ENCODE measurements at regions not wholly inside any gene's neighbourhood (a gene's known extent, or its start where the extent isn't known, plus 50 kb on each side); places are given as distances from the start of the nearest gene placed in this dataset.

DNA sequence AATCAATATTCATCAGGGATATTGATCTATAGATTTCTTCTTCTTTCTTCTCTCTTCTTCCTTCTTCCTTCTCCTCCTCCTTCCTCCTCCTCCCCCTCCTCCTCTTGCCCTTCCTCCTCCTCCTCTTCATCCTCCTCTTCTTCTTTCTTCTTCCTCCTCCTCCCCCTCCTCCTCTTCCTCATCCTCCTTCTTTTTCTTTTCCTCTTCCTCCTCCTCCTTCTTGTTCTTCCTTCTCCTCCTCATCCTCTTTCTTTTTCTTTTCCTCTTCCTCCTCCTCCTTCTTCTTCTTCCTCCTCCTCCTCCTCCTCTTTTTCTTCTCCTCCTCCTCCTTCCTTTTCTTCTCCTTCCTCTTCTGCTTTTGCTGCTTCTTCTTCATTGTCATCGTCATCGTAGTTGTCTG lies 52.4 kb upstream of the SERINC1 start:
- DNase-seq (ENCODE audit: low read depth) (no peak), FAIRE-seq (no peak)
- Histone ChIP-seq H3K27me3 (ENCODE audit: control insufficient read depth, insufficient read depth, low read length) (no peaks in the 10 kb centered on the region), H3K4me3 (ENCODE audit: low read depth, low read length) (no peak overlapping the region), H3K36me3 (ENCODE audit: control insufficient read depth, insufficient read depth, low read length) (no peaks in the 10 kb centered on the region)
- TF ChIP-seq, protein P1, sequence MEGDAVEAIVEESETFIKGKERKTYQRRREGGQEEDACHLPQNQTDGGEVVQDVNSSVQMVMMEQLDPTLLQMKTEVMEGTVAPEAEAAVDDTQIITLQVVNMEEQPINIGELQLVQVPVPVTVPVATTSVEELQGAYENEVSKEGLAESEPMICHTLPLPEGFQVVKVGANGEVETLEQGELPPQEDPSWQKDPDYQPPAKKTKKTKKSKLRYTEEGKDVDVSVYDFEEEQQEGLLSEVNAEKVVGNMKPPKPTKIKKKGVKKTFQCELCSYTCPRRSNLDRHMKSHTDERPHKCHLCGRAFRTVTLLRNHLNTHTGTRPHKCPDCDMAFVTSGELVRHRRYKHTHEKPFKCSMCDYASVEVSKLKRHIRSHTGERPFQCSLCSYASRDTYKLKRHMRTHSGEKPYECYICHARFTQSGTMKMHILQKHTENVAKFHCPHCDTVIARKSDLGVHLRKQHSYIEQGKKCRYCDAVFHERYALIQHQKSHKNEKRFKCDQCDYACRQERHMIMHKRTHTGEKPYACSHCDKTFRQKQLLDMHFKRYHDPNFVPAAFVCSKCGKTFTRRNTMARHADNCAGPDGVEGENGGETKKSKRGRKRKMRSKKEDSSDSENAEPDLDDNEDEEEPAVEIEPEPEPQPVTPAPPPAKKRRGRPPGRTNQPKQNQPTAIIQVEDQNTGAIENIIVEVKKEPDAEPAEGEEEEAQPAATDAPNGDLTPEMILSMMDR (IDR thresholded peaks at IDR 0.05; ENCODE audit: insufficient read depth, low read length, severe bottlenecking) = no peak

- FAIRE-seq (peak; percentile 64), DNase-seq (ENCODE audit: low read depth) (peak; percentile 71)
- Histone ChIP-seq H3K36me3 (ENCODE audit: control insufficient read depth, insufficient read depth, low read length) (no peaks in the 10 kb centered on the region), H3K27me3 (ENCODE audit: control insufficient read depth, insufficient read depth, low read length) (no peaks in the 10 kb centered on the region), H3K4me3 (ENCODE audit: low read depth, low read length) (no peak overlapping the region)
- TF ChIP-seq, protein P1 (IDR thresholded peaks at IDR 0.05; ENCODE audit: insufficient read depth, low read length, severe bottlenecking) = peak; percentile 93
Measured at GRCh38 chr6:122530440-122531046, 58.9 kb upstream of the SERINC1 start.

DNA sequence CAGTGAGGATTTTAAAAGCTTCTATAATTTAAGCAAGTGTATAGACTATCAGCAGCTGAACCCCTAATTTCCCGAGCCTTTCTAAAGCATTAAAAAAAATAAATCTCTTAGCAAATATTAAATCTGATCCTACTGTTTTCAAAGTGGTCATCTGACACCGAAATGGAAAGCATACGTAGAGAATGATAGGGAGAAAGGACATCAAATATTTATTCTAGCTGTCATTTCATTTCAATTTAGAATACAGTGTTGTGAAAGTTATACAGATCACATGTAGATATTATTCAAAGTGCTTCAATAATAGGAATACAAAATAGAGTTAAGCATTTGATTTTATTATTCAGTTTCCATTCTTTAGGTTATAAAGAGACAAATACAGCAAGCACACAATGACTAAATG lies 61.9 kb upstream of the PKIB start:
- Histone ChIP-seq H3K27me3 (ENCODE audit: control insufficient read depth, insufficient read depth, low read length) (no peaks in the 10 kb centered on the region), H3K4me3 (ENCODE audit: low read depth, low read length) (no peak overlapping the region), H3K36me3 (ENCODE audit: control insufficient read depth, insufficient read depth, low read length) (no peaks in the 10 kb centered on the region)
- TF ChIP-seq, protein P1 (IDR thresholded peaks at IDR 0.05; ENCODE audit: insufficient read depth, low read length, severe bottlenecking) = no peak
- FAIRE-seq = no peak
- no peak for DNase-seq (ENCODE audit: low read depth)

DNA sequence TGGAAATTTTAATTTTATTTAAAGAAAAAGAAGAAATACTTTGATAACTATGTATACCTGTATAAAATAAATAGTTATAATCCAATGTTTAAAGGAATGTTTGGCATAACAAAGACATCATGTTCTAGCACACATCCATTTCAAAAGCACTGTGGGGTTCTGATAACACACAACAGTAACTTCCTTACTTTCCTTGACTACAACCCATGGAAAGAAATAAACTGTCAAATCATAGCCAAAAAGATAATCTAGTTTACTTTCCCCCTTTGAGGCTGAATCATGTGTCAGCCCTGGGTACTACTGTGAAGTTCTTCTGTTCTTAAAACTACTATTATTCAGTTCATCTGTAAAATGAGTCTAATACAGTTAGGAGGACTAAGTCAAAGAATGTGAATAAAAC lies 61.4 kb upstream of the PKIB start:
- H3K36me3 ChIP-seq (ENCODE audit: control insufficient read depth, insufficient read depth, low read length) = no peaks in the 10 kb centered on the region
- TF ChIP-seq, protein P1 (IDR thresholded peaks at IDR 0.05; ENCODE audit: insufficient read depth, low read length, severe bottlenecking) = no peak
- no peak overlapping the region for H3K4me3 ChIP-seq (ENCODE audit: low read depth, low read length)
- FAIRE-seq (no peak), DNase-seq (ENCODE audit: low read depth) (no peak)
- no peaks in the 10 kb centered on the region for H3K27me3 ChIP-seq (ENCODE audit: control insufficient read depth, insufficient read depth, low read length)

DNA sequence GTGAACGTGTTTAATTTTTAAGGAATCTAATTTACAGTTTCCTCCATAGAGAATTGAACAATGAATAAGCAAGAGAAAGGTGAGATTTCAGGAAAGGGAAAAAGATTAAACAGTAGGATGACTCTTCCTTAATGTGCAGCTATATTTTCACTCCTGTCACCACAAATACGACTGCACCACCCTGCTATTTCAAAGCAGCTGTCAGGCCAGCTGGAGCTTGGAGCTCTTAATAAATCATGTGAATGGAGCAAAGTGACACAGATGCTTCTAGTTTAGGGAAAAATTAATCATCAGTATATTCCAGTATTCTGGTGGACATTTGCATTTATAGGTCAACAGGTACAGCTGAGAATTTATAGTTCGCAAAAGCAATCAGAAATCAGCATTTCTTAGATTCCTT lies 56.5 kb upstream of the PKIB start:
- DNase-seq (ENCODE audit: low read depth) (no peak), FAIRE-seq (no peak)
- TF ChIP-seq, protein P1 (IDR thresholded peaks at IDR 0.05; ENCODE audit: insufficient read depth, low read length, severe bottlenecking) = no peak
- Histone ChIP-seq H3K27me3 (ENCODE audit: control insufficient read depth, insufficient read depth, low read length) (no peaks in the 10 kb centered on the region), H3K36me3 (ENCODE audit: control insufficient read depth, insufficient read depth, low read length) (no peaks in the 10 kb centered on the region), H3K4me3 (ENCODE audit: low read depth, low read length) (no peak overlapping the region)

DNA sequence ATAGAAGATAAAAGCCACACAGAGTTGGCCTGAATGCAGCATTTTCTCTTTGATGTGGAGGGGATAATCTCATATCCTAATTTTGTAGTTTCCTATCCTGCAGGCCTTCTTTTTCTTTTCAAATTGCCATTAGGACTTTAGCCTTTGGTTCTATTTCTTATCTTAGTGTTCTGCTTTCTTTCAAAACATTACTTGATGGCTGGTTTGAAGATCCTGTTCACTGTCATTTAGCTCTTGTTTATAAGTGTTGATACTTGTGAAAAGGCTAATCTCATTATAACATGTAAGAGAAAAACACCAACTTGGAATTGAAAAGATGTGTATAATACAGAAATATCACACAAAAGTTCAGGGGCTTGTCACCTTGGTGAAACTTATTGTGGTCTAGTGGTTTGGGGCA lies 54.6 kb upstream of the PKIB start:
- no peaks in the 10 kb centered on the region for H3K27me3 ChIP-seq (ENCODE audit: control insufficient read depth, insufficient read depth, low read length)
- no peak overlapping the region for H3K4me3 ChIP-seq (ENCODE audit: low read depth, low read length)
- FAIRE-seq = no peak
- TF ChIP-seq, protein P1 (IDR thresholded peaks at IDR 0.05; ENCODE audit: insufficient read depth, low read length, severe bottlenecking) = no peak
- no peak for DNase-seq (ENCODE audit: low read depth)
- H3K36me3 ChIP-seq (ENCODE audit: control insufficient read depth, insufficient read depth, low read length) = no peaks in the 10 kb centered on the region

Measured in bronchial epithelial cell (primary cell).